ENCODE measurements at regions not wholly inside any gene's neighbourhood (a gene's known extent, or its start where the extent isn't known, plus 50 kb on each side); places are given as distances from the start of the nearest gene placed in this dataset.
"Not testable (repeated sequence)": the region's sequence is repeated elsewhere in the genome, so short reads cannot be mapped to it uniquely, and the experiment has no call there.

DNA sequence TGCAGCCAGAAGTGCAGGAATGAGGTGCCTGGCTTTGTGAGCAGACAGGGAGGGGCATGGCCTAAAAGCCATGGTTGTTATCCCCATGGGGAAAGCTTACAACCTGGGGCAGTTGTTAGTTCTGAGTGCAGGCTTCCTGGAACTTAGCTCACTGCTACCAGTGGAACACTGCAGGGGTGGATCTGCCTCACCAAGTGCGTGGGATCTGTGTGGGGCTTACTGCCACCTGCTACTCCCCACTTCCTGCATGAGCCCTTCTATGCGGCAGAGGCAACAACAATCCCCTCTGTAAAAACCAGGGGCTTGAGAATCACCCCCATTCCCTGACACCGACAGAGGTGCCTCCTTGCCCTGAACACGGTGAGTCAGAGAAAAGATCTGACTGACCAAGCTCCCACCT lies 174.6 kb downstream of the SPIN4 start:
- not testable (repeated sequence) for DNase-seq

DNA sequence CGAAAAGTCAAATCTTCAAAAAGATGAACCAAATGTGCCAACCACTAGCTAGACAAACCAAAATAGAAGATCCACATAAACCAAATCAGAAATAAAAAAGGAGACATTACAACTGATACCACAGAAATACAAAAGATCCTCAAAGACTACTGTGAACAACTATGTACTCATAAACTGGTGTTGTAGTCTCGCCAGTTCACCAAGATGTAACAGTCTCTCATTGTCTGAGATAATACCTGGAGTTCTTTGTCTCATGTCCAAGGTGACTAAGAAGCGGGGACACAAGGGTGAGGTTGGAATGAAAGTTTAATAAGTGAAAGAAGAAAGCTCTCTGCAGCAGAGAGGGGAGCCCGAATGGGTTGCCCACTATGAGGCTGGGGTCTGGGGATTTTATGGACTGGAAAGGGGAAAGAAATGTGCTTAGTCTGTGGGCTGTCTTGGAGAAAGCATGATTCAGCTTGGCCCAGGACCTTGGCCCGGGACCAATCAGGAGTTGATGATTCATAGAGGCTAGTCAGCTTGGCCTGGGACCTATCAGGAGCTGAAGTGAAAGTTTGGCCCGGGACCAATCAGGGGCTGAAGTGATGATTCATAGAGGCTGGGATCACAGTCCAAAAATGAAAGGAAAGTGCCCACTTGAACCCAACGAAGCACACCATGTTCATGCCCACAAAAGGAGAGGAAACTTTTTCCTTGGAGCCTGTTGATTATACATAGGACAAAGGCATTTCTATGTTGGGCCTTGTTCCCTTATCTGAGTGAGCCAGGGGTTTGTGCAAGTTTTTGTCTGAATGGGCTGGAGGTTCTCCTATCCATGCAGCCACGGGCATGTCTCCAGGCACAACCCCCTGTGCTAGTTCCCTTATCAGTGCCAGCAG lies 177.1 kb downstream of the SPIN4 start:
- DNase-seq: not testable (repeated sequence)

DNA sequence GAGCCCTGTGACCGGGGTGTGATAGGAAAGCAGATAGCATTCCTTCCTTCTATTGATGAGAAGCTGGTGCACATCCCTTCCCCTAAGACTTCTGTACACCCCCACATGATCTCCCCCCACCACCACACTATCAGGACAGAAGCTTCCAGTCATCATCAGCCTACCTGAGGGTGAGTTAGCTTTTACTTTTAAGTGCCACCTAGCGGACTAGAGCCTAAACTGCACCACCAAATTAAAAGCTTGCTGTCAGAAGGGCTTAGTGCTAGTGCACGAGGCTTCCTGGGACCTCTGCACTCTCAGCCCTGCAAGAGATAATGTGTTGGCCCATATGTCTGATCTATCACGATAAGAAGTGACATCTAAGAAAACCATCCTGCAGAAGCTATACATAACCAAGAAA lies 181.7 kb downstream of the SPIN4 start:
- not testable (repeated sequence) for DNase-seq

DNA sequence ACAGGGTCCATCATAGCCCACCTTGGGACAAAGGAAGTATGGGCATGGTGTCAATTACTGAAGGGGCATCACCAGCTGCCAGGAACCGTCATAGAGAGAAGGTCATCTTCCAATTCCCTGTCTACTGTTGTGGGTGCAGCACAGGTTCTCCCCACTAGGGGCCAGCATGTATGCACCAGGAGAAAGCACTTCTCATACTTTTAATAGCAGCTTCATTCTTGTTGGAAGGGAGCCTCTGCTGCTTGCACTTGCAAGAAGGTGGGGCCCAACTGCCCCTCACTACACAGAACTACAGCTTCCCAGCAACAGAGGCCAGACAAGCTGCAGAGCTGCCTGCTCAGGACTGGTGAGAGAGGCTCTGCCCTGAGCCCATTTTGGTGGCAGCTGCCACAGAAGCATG lies 182.2 kb downstream of the SPIN4 start:
- not testable (repeated sequence) for DNase-seq

DNA sequence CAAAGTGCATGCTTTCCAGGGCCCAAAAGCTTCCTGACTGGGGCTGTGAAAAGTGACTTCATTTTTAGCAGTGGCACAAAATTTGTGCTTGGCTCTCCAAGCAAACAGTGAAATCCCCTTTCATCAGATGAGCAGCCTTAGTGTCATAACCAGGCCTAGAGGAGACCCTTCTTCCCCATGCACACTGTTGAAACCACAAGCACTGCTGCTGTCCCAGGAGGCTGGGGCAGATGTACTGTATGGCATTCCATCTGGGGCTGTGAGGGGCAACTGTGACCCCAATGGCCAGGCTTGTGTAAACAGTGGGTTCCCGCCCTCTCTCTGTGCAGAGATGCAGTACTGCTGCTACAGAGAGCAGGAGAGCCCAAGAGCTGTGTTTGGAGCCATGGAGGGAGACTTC lies 184.1 kb downstream of the SPIN4 start:
- not testable (repeated sequence) for DNase-seq

DNA sequence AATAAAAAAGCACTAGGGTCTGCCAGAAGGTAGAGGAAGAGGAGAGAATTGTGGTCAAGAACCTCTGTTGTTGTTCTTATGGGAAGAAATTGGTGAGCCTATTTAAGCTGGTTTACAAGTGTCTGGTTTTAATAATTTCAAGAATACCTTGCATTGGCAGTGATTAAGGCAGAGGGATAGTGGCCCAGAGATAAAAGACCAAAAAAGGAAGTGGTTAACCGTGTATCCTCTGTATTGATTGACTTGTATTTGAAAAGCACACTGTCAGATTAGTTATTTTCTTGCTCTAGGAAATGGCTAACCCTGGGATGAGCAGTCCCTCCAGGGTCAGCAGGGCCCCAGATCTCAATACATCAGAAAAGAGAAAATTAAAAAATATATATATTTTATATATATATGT lies 190.1 kb downstream of the SPIN4 start:
- not testable (repeated sequence) for DNase-seq

DNA sequence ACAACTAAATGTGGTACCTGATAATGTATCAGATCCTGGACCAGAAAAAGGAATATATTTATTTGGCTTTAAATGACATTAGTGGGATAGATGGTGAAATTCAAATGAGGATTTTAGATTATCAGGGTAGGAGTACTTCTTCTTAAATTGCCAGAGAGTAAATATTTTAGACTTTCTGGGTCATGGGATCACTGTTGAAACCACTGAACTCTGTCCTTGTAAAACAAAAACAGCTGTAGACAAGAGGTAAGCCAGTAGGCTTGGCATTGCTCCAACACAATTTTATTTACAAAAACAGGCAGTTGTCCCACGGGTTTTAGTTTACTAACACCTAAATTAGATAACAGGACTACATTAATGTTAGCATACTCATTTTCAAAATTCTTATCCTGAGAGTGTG lies 190.8 kb downstream of the SPIN4 start:
- not testable (repeated sequence) for DNase-seq

DNA sequence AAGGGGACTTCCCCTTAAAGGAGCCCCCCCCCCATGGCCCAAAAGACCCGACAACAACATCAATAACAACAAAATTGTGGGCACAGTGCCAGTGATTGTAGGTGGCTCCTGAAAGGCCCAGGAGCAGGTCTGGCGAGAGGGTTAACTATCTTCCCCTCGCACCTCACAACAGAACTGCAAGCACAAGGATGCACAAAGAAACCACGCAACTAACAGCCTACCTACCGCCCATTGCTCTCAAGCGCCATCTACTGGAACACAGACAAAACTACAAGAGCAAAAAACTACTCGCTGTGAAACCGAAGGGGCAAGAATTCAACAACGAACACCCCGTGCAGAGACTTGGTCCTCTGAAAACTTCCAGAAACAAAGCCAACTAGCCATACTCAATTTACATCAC lies 205.6 kb downstream of the SPIN4 start:
- not testable (repeated sequence) for DNase-seq

DNA sequence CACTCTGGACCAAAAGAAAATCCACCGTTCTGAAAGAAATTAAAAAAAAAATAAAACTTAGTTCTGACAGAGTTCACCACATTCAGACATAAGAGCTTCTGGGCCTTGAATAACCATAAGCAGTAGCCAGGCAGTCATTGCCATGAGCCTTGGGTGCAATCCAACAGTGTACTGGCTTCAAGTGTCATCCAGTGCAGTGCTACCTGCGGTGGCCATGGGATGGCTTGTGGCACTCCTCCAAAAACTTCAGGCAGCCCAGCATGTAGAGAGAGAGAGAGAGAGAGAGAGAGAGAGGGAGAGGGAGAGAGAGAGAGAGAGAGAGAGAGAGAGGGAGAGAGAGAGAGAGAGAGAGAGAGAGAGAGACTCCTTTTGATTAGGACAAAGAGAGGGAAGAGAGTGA lies 208.5 kb downstream of the SPIN4 start:
- not testable (repeated sequence) for DNase-seq

DNA sequence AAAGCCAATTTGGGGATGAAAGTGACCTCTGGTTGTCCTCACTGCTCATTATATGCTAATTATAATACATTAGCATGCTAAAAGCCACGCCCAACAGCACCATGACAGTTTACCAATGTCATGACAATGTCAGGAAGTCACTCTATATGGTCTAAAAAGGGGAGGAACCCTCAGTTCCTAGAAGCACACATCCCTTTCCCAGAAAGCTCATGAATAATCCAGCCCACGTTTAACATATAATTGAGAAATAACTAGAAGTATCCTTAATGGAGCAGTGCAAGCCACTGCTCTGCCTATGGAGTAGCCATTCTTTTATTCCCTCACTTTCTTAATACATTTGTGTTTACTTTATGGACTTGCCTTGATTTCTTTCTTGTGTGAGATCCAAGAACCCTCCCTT lies 215.3 kb downstream of the SPIN4 start:
- DNase-seq: not testable (repeated sequence)

DNA sequence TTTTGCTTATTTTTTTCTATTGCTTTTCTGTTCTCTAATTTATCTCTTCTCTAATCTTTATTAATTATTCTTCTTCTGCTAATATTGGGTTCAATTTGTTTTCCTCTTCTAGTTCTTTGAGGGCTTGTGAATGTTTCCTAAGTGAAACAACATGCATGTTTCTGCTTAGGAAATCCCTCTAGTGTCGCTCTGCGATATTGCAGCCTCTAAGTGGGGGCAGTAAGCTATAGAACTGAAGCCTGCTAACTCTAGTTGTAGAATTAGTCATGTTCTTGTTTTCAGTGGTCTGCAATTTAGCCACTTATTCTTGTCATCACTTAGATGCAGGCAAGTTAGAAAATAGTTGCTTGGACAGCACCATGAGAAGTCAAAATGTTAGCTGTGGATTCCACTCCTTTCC lies 222.6 kb downstream of the SPIN4 start:
- peak; percentile 60 for DNase-seq

DNA sequence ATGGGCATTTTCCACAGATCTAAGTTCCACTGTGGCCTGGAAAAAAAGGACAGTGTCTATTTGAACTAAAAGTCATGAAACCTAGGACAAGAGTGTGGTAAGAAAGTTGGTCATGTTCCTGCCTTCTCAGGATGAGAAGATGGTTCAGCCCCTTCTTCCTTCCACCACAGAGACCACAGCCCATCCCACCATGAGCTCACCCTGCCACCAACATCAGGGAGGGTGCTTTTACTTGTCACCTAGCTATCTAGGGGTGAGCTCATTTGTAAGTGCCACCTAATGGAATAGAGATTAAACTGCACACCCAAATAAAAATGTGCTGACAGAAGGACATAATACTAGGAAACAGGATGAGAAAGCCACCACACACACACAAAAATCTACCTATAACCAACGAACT lies 235.9 kb downstream of the SPIN4 start:
- DNase-seq: no peak

DNA sequence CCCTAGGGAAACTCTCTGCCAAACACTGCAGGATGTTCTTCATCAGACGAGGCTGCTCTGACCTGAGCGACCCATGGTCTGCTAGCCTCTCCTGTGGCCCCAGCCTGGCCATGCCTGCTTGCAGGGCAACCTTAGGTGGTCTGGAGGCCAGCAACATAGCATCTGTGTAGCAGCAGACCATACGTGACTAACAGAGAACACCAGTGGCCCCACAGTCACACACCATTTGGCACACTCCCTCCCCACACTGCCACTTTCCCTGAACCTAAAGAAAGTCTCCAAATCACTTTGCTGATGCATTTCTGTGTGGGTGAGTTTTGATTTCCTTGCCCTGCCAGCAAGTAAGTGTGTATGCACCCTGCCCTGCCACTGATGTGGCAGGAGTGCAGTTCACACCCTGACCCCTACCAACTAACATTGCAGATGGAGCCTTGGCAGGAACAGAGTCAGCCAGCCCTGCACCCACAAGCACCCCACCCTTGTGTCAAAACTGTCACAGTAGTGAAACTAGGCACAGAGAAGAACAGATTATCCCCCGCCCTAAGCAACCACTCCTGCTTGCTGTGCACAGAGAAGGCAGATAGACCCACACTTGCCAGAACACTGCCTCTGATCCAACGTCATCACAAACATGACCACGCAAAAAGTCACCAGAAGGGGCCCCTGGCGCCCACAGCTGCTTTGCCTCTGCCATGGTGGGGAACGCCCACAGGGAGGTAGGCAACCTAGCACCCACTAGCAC lies 249.1 kb downstream of the SPIN4 start:
- DNase-seq: no peak

DNA sequence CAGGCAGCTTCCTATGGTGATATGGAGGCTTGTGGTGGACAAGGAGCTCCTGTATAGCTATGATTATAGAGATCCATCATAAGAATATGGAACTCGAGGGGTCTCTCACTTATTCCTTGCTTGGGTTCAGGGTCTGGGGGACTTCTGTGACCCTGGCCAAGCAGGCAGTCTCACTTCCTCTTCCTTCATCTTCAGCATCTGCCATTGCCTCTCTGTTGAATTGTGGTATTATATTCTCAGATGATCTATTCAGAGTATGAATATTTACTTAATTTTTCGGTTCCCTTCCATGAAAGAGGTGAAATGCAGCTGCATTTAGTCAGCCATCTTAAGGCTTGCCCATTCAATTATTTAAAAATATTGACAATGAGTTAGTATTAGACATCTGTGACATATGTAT lies 292.9 kb downstream of the SPIN4 start:
- DNase-seq: no peak

DNA sequence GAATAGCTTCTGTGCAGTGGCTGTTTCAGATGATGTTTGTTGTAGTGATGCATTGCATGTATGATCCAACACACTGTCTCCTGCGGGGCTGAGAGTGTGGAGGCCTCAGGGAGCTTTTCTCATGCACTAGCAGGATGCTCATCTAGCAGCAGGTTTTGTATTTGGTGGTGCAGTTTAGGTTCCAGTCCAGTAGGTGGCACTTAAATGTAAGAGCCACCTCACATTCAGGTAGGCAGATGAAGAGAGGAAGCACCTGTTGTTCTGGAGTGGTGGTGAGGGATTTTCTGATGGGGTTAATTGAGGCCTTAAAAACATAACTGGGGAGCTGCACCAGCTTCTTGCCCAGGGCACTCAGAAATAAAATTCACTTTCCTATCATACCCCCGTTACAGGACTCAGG lies 300.9 kb downstream of the SPIN4 start:
- peak; percentile 23 for DNase-seq

DNA sequence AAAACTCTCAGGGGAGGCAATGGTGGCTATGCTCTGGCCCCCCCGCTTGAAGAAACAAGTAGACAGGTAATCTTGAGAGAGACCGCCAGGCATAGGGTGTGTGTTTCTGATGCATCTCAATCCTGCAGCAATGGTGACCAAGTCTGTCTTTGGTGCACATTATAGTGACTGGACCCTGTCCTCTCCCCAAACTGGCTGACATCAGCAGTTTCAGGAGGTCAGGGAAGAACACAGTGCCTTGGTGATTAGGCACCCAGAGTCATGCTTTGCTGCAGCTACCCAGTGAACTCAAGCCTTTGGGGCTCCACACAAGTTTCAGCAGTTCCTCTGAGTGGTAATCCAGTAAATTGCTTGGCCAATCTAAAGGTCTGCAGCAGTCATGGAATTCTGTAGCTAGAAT lies 318.3 kb downstream of the SPIN4 start:
- no peak for DNase-seq

DNA sequence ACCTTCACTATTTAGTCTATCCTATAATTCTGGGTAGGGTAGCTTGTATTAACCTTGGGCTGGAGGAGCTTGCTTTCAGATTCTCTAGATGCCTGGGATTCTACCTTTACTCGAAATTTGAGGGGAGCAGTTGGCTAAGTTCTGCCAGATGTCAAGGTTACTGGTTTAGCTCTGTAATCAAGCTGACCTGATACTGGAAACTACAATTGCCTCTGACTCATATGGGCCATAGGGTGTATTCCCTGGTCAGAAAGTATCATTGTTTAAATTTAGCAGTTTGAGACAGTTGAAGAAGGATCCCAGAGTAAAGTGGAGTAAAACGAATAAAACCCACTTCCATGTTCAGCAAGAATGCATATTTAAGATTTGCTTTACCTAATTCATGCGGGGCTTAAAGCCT lies 337.6 kb downstream of the SPIN4 start:
- DNase-seq: no peak

DNA sequence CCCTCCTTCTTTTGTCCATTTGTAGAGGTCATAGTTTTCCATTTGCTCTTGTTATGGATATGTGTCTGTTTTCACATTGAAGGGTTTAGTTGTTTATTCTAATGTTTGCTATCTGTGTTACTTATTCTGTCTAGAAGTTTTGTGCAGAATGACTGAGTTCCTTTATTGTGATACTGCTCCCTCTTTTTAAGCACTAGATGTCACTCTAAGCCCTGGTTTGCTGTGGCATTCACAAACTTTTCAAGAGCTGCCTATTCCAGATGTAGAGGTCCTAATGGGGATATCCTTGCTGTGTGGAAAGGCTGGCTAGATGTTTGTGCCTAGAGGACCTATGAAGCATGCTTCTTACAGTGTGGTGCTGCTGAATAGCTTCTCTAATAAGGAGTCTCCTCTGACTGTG lies 338.6 kb downstream of the SPIN4 start:
- DNase-seq: no peak

DNA sequence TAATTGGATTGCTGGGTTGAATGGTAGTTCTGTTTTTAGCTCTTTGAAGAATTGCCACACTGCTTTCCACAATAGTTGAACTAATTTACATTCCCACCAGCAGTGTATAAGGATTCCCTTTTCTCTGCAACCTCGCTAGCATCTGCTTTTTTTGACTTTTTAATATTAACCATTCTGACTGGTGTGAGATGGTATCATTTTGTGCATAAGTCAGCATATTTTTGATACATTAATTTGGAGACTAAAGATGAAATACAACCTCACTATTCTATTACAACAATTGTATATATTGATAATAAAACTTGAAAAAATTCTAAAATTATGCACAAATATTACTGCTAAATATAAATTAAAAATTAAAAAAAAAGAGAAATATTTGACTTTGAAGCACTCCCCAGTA lies 350.9 kb downstream of the SPIN4 start:
- DNase-seq: not testable (repeated sequence)
